CD4-positive, alpha-beta memory T cell (primary cell): ENCODE measurements at regions not wholly inside any gene's neighbourhood (a gene's known extent, or its start where the extent isn't known, plus 50 kb on each side); places are given as distances from the start of the nearest gene placed in this dataset.
"Not testable (repeated sequence)": the region's sequence is repeated elsewhere in the genome, so short reads cannot be mapped to it uniquely, and the experiment has no call there.

Source experiments
- CTCF ChIA-PET: fragments of 350-600 bp; sonication (Branson Sonifier 250); formaldehyde crosslinking; loops from one replicate; lab custom pipeline; 2021; ENCODE audit warnings: inconsistent platforms; ENCODE audit not compliant: partially characterized antibody; lab: Charles Lee
- POLR2A ChIA-PET: fragments of 350-600 bp; sonication (Branson Sonifier 250); formaldehyde crosslinking; loops from one replicate; lab custom pipeline; 2021; ENCODE audit not compliant: partially characterized antibody; lab: Charles Lee
- DNase-seq, 5 donors: peaks; one replicate each; pipeline versions ENCODE4 v3.0.0 to v3.0.0-alpha.2; 2020 to 2022; ENCODE audit warnings: mixed read lengths in 1 of 5
- H3K27ac ChIP-seq: one replicate; pipeline ENCODE4 v1.7.0; 2013; ENCODE audit warnings: low read depth, low read length
- H3K27me3 ChIP-seq: 2 replicates; pipeline ENCODE4 v1.7.0; 2013; ENCODE audit warnings: mild to moderate bottlenecking, low read length, moderate library complexity; ENCODE audit not compliant: insufficient read depth
- H3K36me3 ChIP-seq: 2 replicates; pipeline ENCODE4 v1.7.0; 2013; ENCODE audit warnings: mild to moderate bottlenecking, low read length, moderate library complexity; ENCODE audit not compliant: insufficient read depth
- H3K4me1 ChIP-seq: 2 replicates; pipeline ENCODE4 v1.7.0; 2013; ENCODE audit warnings: mild to moderate bottlenecking, low read length, moderate library complexity; ENCODE audit not compliant: insufficient read depth
- H3K4me3 ChIP-seq, 2 donors: one replicate each; pipeline ENCODE4 v1.7.0; 2013; ENCODE audit warnings: low read length in 2 of 2, mild to moderate bottlenecking in 1 of 2
- H3K9me3 ChIP-seq, 2 donors: one replicate each; pipeline ENCODE4 v1.7.0; 2013; ENCODE audit warnings: low read length in 2 of 2, control low read depth in 1 of 2; ENCODE audit not compliant: control insufficient read depth in 1 of 2
- H3K27ac Mint-ChIP-seq, 7 donors: one replicate each; pipeline ENCODE4 v1.8.0; 2020 to 2021; ENCODE audit warnings: mixed read lengths in 7 of 7, mild to moderate bottlenecking in 6 of 7, inconsistent platforms in 3 of 7, moderate library complexity in 3 of 7
- H3K27me3 Mint-ChIP-seq, 2 donors: one replicate each; pipeline ENCODE4 v1.8.0; 2020 to 2021; ENCODE audit warnings: mixed read lengths in 2 of 2
- H3K36me3 Mint-ChIP-seq, 2 donors: one replicate each; pipeline ENCODE4 v1.8.0; 2020 to 2021; ENCODE audit warnings: mixed read lengths in 2 of 2, inconsistent platforms in 1 of 2, mild to moderate bottlenecking in 1 of 2
- H3K4me1 Mint-ChIP-seq, 4 donors: one replicate each; pipeline ENCODE4 v1.8.0; 2020 to 2021; ENCODE audit warnings: mixed read lengths in 4 of 4, mild to moderate bottlenecking in 1 of 4
- H3K4me3 Mint-ChIP-seq, 8 donors: one replicate each; pipeline ENCODE4 v1.8.0; 2020 to 2021; ENCODE audit warnings: mixed read lengths in 8 of 8, mild to moderate bottlenecking in 7 of 8, moderate library complexity in 6 of 8, inconsistent platforms in 3 of 8
- H3K9me3 Mint-ChIP-seq, 8 donors: one replicate each; pipeline ENCODE4 v1.8.0; 2020 to 2021; ENCODE audit warnings: mixed read lengths in 8 of 8, mild to moderate bottlenecking in 5 of 8, inconsistent platforms in 3 of 8, moderate library complexity in 1 of 8
- intact Hi-C: fragments of 100-400 bp; cut with micrococcal nuclease; formaldehyde crosslinking; loops from one replicate; pipeline ENCODE4 v1.15.1; 2023

DNA sequence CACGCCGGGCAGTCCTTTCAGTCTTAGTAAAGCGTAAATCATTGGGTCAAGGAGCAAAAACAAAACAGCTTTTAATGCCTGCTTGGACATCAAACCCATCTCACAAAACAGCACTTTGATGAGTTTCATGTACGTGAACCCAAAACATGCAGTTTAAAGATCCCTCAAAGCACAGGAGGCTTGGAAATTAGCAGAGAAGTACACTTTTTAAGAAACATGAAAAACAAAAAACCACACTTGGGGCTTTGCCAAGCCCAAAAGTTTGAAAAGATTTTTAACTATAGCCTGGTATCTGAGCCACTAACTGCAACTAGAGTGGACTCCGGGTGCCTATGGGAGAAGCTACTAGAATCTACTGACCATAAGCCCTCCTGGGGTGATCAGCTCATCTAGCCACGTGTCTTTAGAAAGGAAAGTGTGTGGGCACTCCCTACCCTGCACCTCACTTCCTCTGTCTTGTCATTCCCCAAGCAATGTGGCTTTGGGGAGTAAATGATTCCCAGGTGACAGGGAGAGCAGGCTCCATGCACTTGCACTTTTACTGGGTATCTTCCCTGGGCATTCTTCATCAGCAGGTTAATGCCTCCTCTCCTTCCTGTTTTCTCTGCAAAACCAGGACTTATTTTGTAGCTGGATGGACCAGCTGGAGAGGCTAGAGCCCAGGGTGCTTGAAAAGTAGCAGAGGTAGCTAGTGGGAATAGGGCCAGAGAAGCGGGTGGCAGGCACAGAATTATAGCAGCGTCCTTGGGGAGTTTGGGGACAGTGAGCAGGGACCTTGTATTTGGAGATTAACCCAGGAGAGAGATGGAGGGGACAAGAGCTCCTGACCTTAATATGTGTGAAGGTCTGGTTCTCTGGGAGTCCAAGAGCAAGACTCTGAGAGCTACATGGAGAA lies 339.3 kb downstream of the BCL11B start:
- DNase-seq: peak in 4 of 5 donors; percentile 31 to 39 (median 36)

DNA sequence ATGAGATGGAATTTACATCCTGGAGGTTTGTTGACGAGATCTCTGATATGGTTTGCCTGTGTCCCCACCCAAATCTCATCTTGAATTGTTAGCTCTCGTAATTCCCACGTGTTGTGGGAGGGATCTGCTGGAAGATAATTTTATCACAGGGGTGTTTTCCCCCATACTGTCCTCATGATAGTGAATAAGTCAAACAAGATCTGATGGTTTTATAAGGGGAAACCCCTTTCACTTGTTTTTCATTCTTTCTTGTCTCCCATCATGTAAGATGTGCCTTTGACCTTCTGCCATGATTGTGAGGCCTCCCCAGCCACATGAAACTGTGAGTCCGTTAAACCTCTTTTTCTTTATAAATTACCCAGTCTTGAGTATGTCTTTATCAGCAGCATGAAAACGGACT lies 337.4 kb downstream of the BCL11B start:
- DNase-seq, H3K27me3 Mint-ChIP-seq, H3K9me3 ChIP-seq, H3K36me3 Mint-ChIP-seq, H3K4me3 ChIP-seq, H3K9me3 Mint-ChIP-seq, CTCF ChIA-PET, H3K27ac ChIP-seq, H3K27me3 ChIP-seq, H3K36me3 ChIP-seq: not testable (repeated sequence)
- peak overlapping the region in 2 of 7 donors; percentile 7 to 62 for H3K27ac Mint-ChIP-seq
- peaks cover 80% of the 10 kb centered on the region for H3K4me1 ChIP-seq
- H3K4me3 Mint-ChIP-seq: peak overlapping the region in 3 of 8 donors; percentile 3 to 73 (median 9)
- POLR2A ChIA-PET: interaction anchor here (1.2 kb wide), 1 partner anchor 22 kb away, joined by 3 read pairs; no protein-coding TSS in a partner anchor
- intact Hi-C loops: loop anchor here (5.0 to 10.0 kb wide), 4 partner anchors 258 to 960 kb away; no protein-coding TSS in a partner anchor
- peaks cover 68 to 94% (median 82%) of the 10 kb centered on the region in 4 donors for H3K4me1 Mint-ChIP-seq

More for the DNA sequence above, 339.3 kb downstream of the BCL11B start:
- intact Hi-C loops: loop anchor here (1.0 to 10.0 kb wide), 5 partner anchors 52 to 958 kb away; no protein-coding TSS in a partner anchor
- peaks cover 0 to 7% of the 10 kb centered on the region in 2 donors for H3K36me3 Mint-ChIP-seq
- Histone ChIP-seq H3K4me1 (peaks cover 66% of the 10 kb centered on the region), H3K27me3 (no peaks in the 10 kb centered on the region), H3K27ac (peak overlapping the region; percentile 16), H3K9me3 (no peaks in the 10 kb centered on the region), H3K4me3 (peak overlapping the region in 1 of 2 donors; percentile 41), H3K36me3 (no peaks in the 10 kb centered on the region)
- no peaks in the 10 kb centered on the region for H3K27me3 Mint-ChIP-seq
- peaks cover 0 to 4% (median 0%) of the 10 kb centered on the region in 8 donors for H3K9me3 Mint-ChIP-seq
- CTCF ChIA-PET: interaction anchor here (0.6 to 1.6 kb wide), 12 partner anchors 12 to 1025 kb away, joined by 3 to 5 read pairs (median 3); no protein-coding TSS in a partner anchor
- peaks cover 63 to 92% (median 80%) of the 10 kb centered on the region in 4 donors for H3K4me1 Mint-ChIP-seq
- H3K27ac Mint-ChIP-seq: peak overlapping the region; percentile 79 to 97 (median 91)
- peak overlapping the region; percentile 68 to 91 (median 83) for H3K4me3 Mint-ChIP-seq
- POLR2A ChIA-PET: interaction anchor here (0.5 to 3.6 kb wide), 19 partner anchors 10 to 955 kb away, joined by 3 to 29 read pairs (median 3); no protein-coding TSS in a partner anchor

DNA sequence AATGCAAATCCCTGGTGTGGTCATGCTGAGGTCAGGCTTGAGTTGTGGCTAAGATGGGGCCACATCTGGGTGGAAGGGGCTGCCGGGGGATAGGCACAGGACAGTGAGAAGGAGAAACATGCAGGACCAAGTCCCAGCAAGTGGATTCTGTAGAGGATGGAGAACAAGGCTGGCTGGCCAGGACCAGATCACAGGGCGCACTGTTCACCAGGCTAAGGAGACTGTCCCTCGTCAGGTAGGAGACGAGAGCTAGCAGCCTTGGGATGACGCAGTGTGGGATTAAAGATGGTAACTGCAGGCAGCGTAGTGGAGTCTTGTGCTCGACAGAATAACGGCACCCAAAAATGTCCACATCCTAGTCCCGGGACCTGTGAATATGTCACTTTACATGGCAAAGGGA lies 336.1 kb downstream of the BCL11B start:
- peaks cover 68 to 100% (median 79%) of the 10 kb centered on the region in 4 donors for H3K4me1 Mint-ChIP-seq
- H3K9me3 Mint-ChIP-seq: peaks cover 0 to 4% (median 0%) of the 10 kb centered on the region in 8 donors
- no peak overlapping the region for H3K4me3 Mint-ChIP-seq
- intact Hi-C loops: loop anchor here (10.0 kb wide), 1 partner anchor 961 kb away; no protein-coding TSS in a partner anchor
- no peaks in the 10 kb centered on the region for H3K27me3 Mint-ChIP-seq
- H3K27ac ChIP-seq: no peak overlapping the region
- no peak for DNase-seq
- no peaks in the 10 kb centered on the region for H3K36me3 ChIP-seq
- no peaks in the 10 kb centered on the region for H3K9me3 ChIP-seq
- H3K4me3 ChIP-seq: no peak overlapping the region
- ChIA-PET CTCF (no interaction called here), POLR2A (interaction anchor here (1.2 kb wide), 1 partner anchor 23 kb away, joined by 3 read pairs; no protein-coding TSS in a partner anchor)
- H3K4me1 ChIP-seq: peaks cover 74% of the 10 kb centered on the region
- H3K27ac Mint-ChIP-seq: peak overlapping the region in 3 of 7 donors; percentile 19 to 40 (median 36)
- peaks cover 0 to 3% of the 10 kb centered on the region in 2 donors for H3K36me3 Mint-ChIP-seq
- H3K27me3 ChIP-seq: no peaks in the 10 kb centered on the region

DNA sequence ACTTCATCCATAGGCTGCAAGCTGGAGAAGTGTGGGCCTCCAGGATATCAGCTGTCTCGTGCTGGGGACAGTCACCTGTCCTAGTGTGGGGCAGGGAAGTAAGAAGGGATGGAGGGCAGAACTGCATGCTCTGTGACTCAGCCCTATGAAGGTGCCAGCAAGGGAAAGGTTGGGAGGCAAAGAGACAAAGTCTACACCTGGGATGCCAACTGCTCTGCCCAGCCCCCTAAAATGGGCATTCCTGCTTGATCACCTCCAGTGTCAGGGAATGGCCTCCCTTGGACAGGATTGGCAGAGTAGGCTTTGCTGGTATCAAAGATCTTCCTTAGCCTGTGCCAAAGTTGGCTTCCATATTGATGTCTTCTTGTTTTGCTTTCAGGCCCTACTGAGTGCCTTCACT lies 335.0 kb downstream of the BCL11B start:
- DNase-seq: no peak
- Mint-ChIP-seq H3K27me3 (no peaks in the 10 kb centered on the region), H3K36me3 (peaks cover 0 to 3% of the 10 kb centered on the region in 2 donors), H3K4me1 (peaks cover 59 to 96% (median 71%) of the 10 kb centered on the region in 4 donors), H3K4me3 (no peak overlapping the region), H3K9me3 (peaks cover 0 to 4% (median 0%) of the 10 kb centered on the region in 8 donors), H3K27ac (peak overlapping the region in 1 of 7 donors; percentile 87)
- no peaks in the 10 kb centered on the region for H3K9me3 ChIP-seq
- H3K4me3 ChIP-seq: no peak overlapping the region
- ChIA-PET CTCF (no interaction called here), POLR2A (no interaction called here)
- no peaks in the 10 kb centered on the region for H3K27me3 ChIP-seq
- no peaks in the 10 kb centered on the region for H3K36me3 ChIP-seq
- no peak overlapping the region for H3K27ac ChIP-seq
- H3K4me1 ChIP-seq: peaks cover 66% of the 10 kb centered on the region
- intact Hi-C loops: loop anchor here (10.0 kb wide), 1 partner anchor 962 kb away; no protein-coding TSS in a partner anchor

DNA sequence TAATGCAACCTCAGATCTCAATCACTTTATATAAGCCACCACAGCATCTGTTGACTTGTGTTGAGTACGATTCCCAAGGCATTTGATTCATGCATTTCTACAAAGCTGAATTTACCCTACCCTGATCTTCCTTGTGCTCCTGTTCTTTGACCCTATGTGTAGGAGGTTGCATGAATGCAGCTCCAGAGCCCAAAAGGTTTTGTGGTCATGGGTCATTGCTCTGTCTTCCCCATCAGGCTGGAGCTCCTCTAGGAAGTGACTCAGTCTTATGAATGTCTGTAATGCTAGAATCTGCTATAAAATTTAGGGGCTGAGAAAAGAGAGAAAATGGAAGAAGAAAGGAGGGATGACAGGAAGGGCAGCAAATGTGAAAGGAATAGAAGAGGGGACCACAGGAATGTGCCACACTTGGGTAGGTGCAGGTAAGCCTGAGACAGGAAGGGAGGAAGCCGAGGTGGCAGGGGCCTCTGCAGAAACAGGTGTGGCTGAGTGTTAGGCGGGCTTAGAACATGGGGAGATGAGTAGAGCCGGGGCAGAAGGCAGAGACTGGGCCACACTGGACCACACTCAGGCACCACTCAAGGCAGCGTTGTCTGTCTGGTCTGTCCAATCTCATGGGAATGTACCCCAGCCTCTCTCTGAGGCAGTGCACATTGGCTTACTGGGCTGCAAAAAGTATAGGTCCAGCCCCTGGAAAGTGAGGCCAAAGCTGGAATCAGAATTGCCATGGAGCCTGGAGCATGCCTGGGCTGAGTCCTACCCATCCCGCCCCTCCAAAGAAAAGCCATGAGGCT lies 334.1 kb downstream of the BCL11B start:
- Histone ChIP-seq H3K36me3 (no peaks in the 10 kb centered on the region), H3K27ac (no peak overlapping the region), H3K4me1 (peaks cover 57% of the 10 kb centered on the region), H3K9me3 (no peaks in the 10 kb centered on the region), H3K4me3 (no peak overlapping the region), H3K27me3 (no peaks in the 10 kb centered on the region)
- ChIA-PET POLR2A (interaction anchor here (0.7 to 0.8 kb wide), 2 partner anchors 12 to 25 kb away, joined by 3 read pairs; no protein-coding TSS in a partner anchor), CTCF (no interaction called here)
- Mint-ChIP-seq H3K4me1 (peaks cover 50 to 87% (median 63%) of the 10 kb centered on the region in 4 donors), H3K27ac (peak overlapping the region in 4 of 7 donors; percentile 24 to 87 (median 29)), H3K9me3 (peaks cover 0 to 4% (median 0%) of the 10 kb centered on the region in 8 donors), H3K4me3 (peak overlapping the region in 6 of 8 donors; percentile 7 to 84 (median 44)), H3K36me3 (peaks cover 0 to 3% of the 10 kb centered on the region in 2 donors), H3K27me3 (no peaks in the 10 kb centered on the region)
- intact Hi-C loops: loop anchor here (10.0 kb wide), 1 partner anchor 963 kb away; no protein-coding TSS in a partner anchor
- no peak for DNase-seq

DNA sequence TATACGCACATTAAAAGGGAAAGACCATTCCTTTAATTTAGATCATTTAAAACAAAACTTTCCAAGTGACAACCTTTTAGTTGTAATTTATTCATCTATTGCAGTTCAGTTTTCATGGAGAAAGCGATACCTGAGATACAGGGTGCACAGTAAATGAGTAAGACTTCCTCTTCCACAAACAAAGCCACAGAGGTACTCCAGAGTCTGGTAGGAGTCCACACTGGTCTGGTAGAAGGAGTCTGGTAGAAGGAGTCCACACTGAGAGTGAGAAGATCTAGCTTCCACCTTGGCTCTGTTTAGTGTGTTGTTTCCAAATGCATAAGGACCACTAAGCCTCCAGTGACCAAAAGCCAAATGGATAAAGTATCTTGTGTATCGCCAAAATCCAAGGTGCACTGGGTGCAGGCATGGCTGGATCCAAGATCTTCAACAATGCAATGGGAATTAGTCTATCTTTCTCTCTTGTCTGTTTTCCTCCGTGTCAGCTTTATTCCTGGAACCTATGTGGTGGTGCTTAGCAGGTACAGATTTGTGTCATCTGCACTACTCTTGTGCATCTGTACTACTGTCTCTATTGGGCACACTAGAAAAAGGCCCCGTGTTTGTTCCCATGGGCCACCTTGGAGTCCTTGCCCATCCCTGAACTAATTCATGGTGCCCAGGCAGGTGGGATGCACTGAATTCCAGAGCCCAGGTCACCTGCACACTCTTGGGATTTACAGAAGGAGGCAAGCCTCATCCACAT lies 331.1 kb downstream of the BCL11B start:
- ChIA-PET CTCF (no interaction called here), POLR2A (no interaction called here)
- Histone ChIP-seq H3K4me1 (peaks cover 32% of the 10 kb centered on the region), H3K36me3 (no peaks in the 10 kb centered on the region), H3K4me3 (no peak overlapping the region), H3K9me3 (no peaks in the 10 kb centered on the region), H3K27ac (no peak overlapping the region), H3K27me3 (no peaks in the 10 kb centered on the region)
- Mint-ChIP-seq H3K27me3 (no peaks in the 10 kb centered on the region), H3K27ac (no peak overlapping the region), H3K9me3 (no peaks in the 10 kb centered on the region), H3K4me1 (peaks cover 25 to 63% (median 40%) of the 10 kb centered on the region in 4 donors), H3K4me3 (peak overlapping the region in 1 of 8 donors; percentile 31), H3K36me3 (no peaks in the 10 kb centered on the region)
- intact Hi-C loops: no loop called here
- DNase-seq: no peak
